BLaER1 (cell line): ENCODE measurements at regions not wholly inside any gene's neighbourhood (a gene's known extent, or its start where the extent isn't known, plus 50 kb on each side); places are given as distances from the start of the nearest gene placed in this dataset.
"Not testable (repeated sequence)": the region's sequence is repeated elsewhere in the genome, so short reads cannot be mapped to it uniquely, and the experiment has no call there.

ENCODE experiments used
- H3K27ac ChIP-seq: shearing (Covaris generic); formaldehyde crosslinking; 2 replicates; pipeline ENCODE4 v1.8.1; 2022
- H3K27me3 ChIP-seq: shearing (Covaris generic); formaldehyde crosslinking; 2 replicates; pipeline ENCODE4 v1.8.1; 2022
- H3K36me3 ChIP-seq: shearing (Covaris generic); formaldehyde crosslinking; 2 replicates; pipeline ENCODE4 v1.8.1; 2022
- H3K4me1 ChIP-seq: shearing (Covaris generic); formaldehyde crosslinking; 2 replicates; pipeline ENCODE4 v1.8.1; 2022
- H3K4me2 ChIP-seq: shearing (Covaris generic); formaldehyde crosslinking; 2 replicates; pipeline ENCODE4 v1.8.1; 2022
- H3K4me3 ChIP-seq: shearing (Covaris generic); formaldehyde crosslinking; 2 replicates; pipeline ENCODE4 v1.8.1; 2022
- H3K9ac ChIP-seq: shearing (Covaris generic); formaldehyde crosslinking; 2 replicates; pipeline ENCODE4 v1.8.1; 2022
- H3K9me3 ChIP-seq: shearing (Covaris generic); formaldehyde crosslinking; 2 replicates; pipeline ENCODE4 v1.8.1; 2022
- H4K20me1 ChIP-seq: shearing (Covaris generic); formaldehyde crosslinking; 2 replicates; pipeline ENCODE4 v1.8.1; 2022
- Cebpa-rat ChIP-seq: shearing (Covaris generic); IDR thresholded peaks from 2 replicates; pipeline ENCODE4 v1.8.1; 2022

- TF ChIP-seq Cebpa-rat: no peak
- H3K4me1 ChIP-seq: no peaks in the 10 kb centered on the region
- H4K20me1 ChIP-seq: no peaks in the 10 kb centered on the region
- H3K9ac ChIP-seq: no peak overlapping the region
- no peaks in the 10 kb centered on the region for H3K27me3 ChIP-seq
- no peaks in the 10 kb centered on the region for H3K9me3 ChIP-seq
- no peaks in the 10 kb centered on the region for H3K36me3 ChIP-seq
- no peak overlapping the region for H3K4me3 ChIP-seq
- no peak overlapping the region for H3K27ac ChIP-seq
- H3K4me2 ChIP-seq: no peak overlapping the region
These were observed 55.2 kb downstream of the RPL22L1 start for GRCh38 chr3:170814822-170815221.

- H3K9me3 ChIP-seq: no peaks in the 10 kb centered on the region
- no peak overlapping the region for H3K9ac ChIP-seq
- H3K36me3 ChIP-seq: no peaks in the 10 kb centered on the region
- no peak overlapping the region for H3K4me2 ChIP-seq
- no peaks in the 10 kb centered on the region for H3K27me3 ChIP-seq
- TF ChIP-seq Cebpa-rat: no peak
- no peaks in the 10 kb centered on the region for H4K20me1 ChIP-seq
- no peak overlapping the region for H3K27ac ChIP-seq
- no peaks in the 10 kb centered on the region for H3K4me1 ChIP-seq
- H3K4me3 ChIP-seq: no peak overlapping the region
These were observed 56.7 kb downstream of the RPL22L1 start for GRCh38 chr3:170813266-170813665.

GRCh38 chr3:170811928-170812591, 57.9 kb downstream of the RPL22L1 start:
- no peaks in the 10 kb centered on the region for H4K20me1 ChIP-seq
- no peak overlapping the region for H3K4me3 ChIP-seq
- H3K4me2 ChIP-seq: no peak overlapping the region
- no peaks in the 10 kb centered on the region for H3K4me1 ChIP-seq
- H3K9me3 ChIP-seq: no peaks in the 10 kb centered on the region
- no peak overlapping the region for H3K9ac ChIP-seq
- no peak overlapping the region for H3K27ac ChIP-seq
- no peak for TF ChIP-seq Cebpa-rat
- no peaks in the 10 kb centered on the region for H3K36me3 ChIP-seq
- no peaks in the 10 kb centered on the region for H3K27me3 ChIP-seq

GRCh38 chr3:170811515-170811914, 58.5 kb downstream of the RPL22L1 start:
- Histone ChIP-seq H3K9me3 (no peaks in the 10 kb centered on the region), H3K4me3 (no peak overlapping the region), H3K4me2 (no peak overlapping the region), H3K4me1 (no peaks in the 10 kb centered on the region), H4K20me1 (no peaks in the 10 kb centered on the region), H3K9ac (no peak overlapping the region), H3K27me3 (no peaks in the 10 kb centered on the region), H3K36me3 (no peaks in the 10 kb centered on the region), H3K27ac (no peak overlapping the region)
- TF ChIP-seq Cebpa-rat: no peak

- H4K20me1 ChIP-seq: no peaks in the 10 kb centered on the region
- H3K27ac ChIP-seq: no peak overlapping the region
- H3K36me3 ChIP-seq: no peaks in the 10 kb centered on the region
- no peak overlapping the region for H3K9ac ChIP-seq
- no peak overlapping the region for H3K4me3 ChIP-seq
- H3K27me3 ChIP-seq: no peaks in the 10 kb centered on the region
- H3K4me1 ChIP-seq: no peaks in the 10 kb centered on the region
- H3K9me3 ChIP-seq: no peaks in the 10 kb centered on the region
- H3K4me2 ChIP-seq: no peak overlapping the region
- TF ChIP-seq Cebpa-rat: no peak
These were observed 60.0 kb downstream of the RPL22L1 start for GRCh38 chr3:170809975-170810357.

GRCh38 chr3:170809007-170809974, 60.7 kb downstream of the RPL22L1 start:
- no peaks in the 10 kb centered on the region for H3K9me3 ChIP-seq
- no peak for TF ChIP-seq Cebpa-rat
- no peaks in the 10 kb centered on the region for H3K27me3 ChIP-seq
- no peak overlapping the region for H3K9ac ChIP-seq
- H3K4me1 ChIP-seq: no peaks in the 10 kb centered on the region
- no peak overlapping the region for H3K27ac ChIP-seq
- H3K4me2 ChIP-seq: no peak overlapping the region
- no peaks in the 10 kb centered on the region for H4K20me1 ChIP-seq
- H3K36me3 ChIP-seq: no peaks in the 10 kb centered on the region
- no peak overlapping the region for H3K4me3 ChIP-seq

GRCh38 chr3:170808041-170808440, 62.0 kb downstream of the RPL22L1 start:
- Histone ChIP-seq H3K4me1 (no peaks in the 10 kb centered on the region), H3K27ac (no peak overlapping the region), H3K9me3 (no peaks in the 10 kb centered on the region)

GRCh38 chr3:170806676-170807075, 63.3 kb downstream of the RPL22L1 start:
- Histone ChIP-seq H3K9me3 (no peaks in the 10 kb centered on the region), H3K4me3 (no peak overlapping the region), H3K9ac (no peak overlapping the region), H3K4me2 (no peak overlapping the region), H3K27ac (no peak overlapping the region), H3K4me1 (no peaks in the 10 kb centered on the region), H4K20me1 (no peaks in the 10 kb centered on the region), H3K27me3 (no peaks in the 10 kb centered on the region), H3K36me3 (no peaks in the 10 kb centered on the region)
- no peak for TF ChIP-seq Cebpa-rat

More at GRCh38 chr3:170808041-170808440, 62.0 kb downstream of the RPL22L1 start:
- no peaks in the 10 kb centered on the region for H4K20me1 ChIP-seq
- no peak overlapping the region for H3K4me3 ChIP-seq
- H3K9ac ChIP-seq: no peak overlapping the region
- H3K4me2 ChIP-seq: no peak overlapping the region
- no peaks in the 10 kb centered on the region for H3K36me3 ChIP-seq
- no peak for TF ChIP-seq Cebpa-rat
- no peaks in the 10 kb centered on the region for H3K27me3 ChIP-seq

- Histone ChIP-seq H3K27ac (no peak overlapping the region), H3K4me2 (no peak overlapping the region), H3K4me1 (no peaks in the 10 kb centered on the region), H3K36me3 (no peaks in the 10 kb centered on the region), H3K9ac (no peak overlapping the region), H3K4me3 (no peak overlapping the region), H3K27me3 (no peaks in the 10 kb centered on the region), H3K9me3 (no peaks in the 10 kb centered on the region), H4K20me1 (no peaks in the 10 kb centered on the region)
- no peak for TF ChIP-seq Cebpa-rat
These were observed 63.9 kb downstream of the RPL22L1 start for GRCh38 chr3:170806141-170806540.

- not testable (repeated sequence) for H3K9me3 ChIP-seq, H3K9ac ChIP-seq, H3K4me3 ChIP-seq, H3K4me2 ChIP-seq, H4K20me1 ChIP-seq, H3K4me1 ChIP-seq, H3K27me3 ChIP-seq, H3K27ac ChIP-seq, H3K36me3 ChIP-seq
These were observed 64.7 kb downstream of the RPL22L1 start for GRCh38 chr3:170805296-170805695.

GRCh38 chr3:170804634-170805033, 65.4 kb downstream of the RPL22L1 start:
- H3K4me3 ChIP-seq, H4K20me1 ChIP-seq, H3K4me1 ChIP-seq, H3K27me3 ChIP-seq, H3K27ac ChIP-seq, H3K9ac ChIP-seq, H3K36me3 ChIP-seq, H3K9me3 ChIP-seq, H3K4me2 ChIP-seq: not testable (repeated sequence)
